Testis (tissue), 2 donors: ENCODE measurements at regions not wholly inside any gene's neighbourhood (a gene's known extent, or its start where the extent isn't known, plus 50 kb on each side); places are given as distances from the start of the nearest gene placed in this dataset.

Experiments used
- DNase-seq: peaks from one replicate; pipeline ENCODE4 v3.0.0-alpha.2; 2019
- H3K27ac ChIP-seq, 2 donors: fragments of 200-600 bp; sonication (generic); one replicate each; pipeline ENCODE4 v1.5.1; 2019
- H3K27me3 ChIP-seq: fragments of 200-600 bp; sonication (generic); one replicate; pipeline ENCODE4 v1.5.1; 2019
- H3K36me3 ChIP-seq: fragments of 200-600 bp; sonication (generic); one replicate; pipeline ENCODE4 v1.5.1; 2017; ENCODE audit warnings: low read depth; ENCODE audit errors: missing control alignments
- H3K4me1 ChIP-seq: fragments of 200-600 bp; sonication (generic); one replicate; pipeline ENCODE4 v1.5.1; 2019
- H3K4me3 ChIP-seq, 2 donors: fragments of 200-600 bp; sonication (generic); one replicate each; pipeline ENCODE4 v1.5.1; 2017 to 2019
- H3K9me3 ChIP-seq: fragments of 200-600 bp; sonication (generic); one replicate; pipeline ENCODE4 v1.5.1; 2017
- CTCF ChIP-seq, 3 experiments: fragments of 450-650 bp in 2 of 3; fragments of 200-600 bp in 1 of 3; sonication (generic) in 1 of 3; IDR thresholded peaks; one replicate each; pipeline ENCODE4 v1.5.1; 2016 to 2019; ENCODE audit warnings: antibody characterized with exemption in 3 of 3, mild to moderate bottlenecking in 2 of 3, moderate library complexity in 1 of 3
- POLR2A ChIP-seq: fragments of 450-650 bp; IDR thresholded peaks from one replicate; pipeline ENCODE4 v1.6.1; 2017; ENCODE audit warnings: antibody characterized with exemption, mild to moderate bottlenecking, moderate library complexity
- WGBS, 2 donors: methylation state at CpG; one replicate each; pipeline ENCODE4 v1.1.5; 2018; 5-methylcytosine and 5-hydroxymethylcytosine counted together
- intact Hi-C: fragments of 100-400 bp; cut with DNase I; formaldehyde crosslinking; loops from one replicate; pipeline ENCODE4 v1.15.1; 2023; ENCODE audit warnings: low total_unique reads

GRCh38 chr10:55310143-55310542 is 509.1 kb upstream of the PCDH15 start:
- no peaks in the 10 kb centered on the region for H3K9me3 ChIP-seq
- no peaks in the 10 kb centered on the region for H3K4me1 ChIP-seq
- H3K27me3 ChIP-seq, result no peaks in the 10 kb centered on the region
- 86 to 93% methylated on average over 1 of the region's 1 CpG for WGBS, 2 donors
- intact Hi-C loops, result no loop called here
- H3K27ac ChIP-seq, result no peak overlapping the region
- no peak overlapping the region for H3K4me3 ChIP-seq
- TF ChIP-seq POLR2A (no peak), CTCF (IDR thresholded peaks at IDR 0.05) (no peak)
- DNase-seq, result no peak
- no peaks in the 10 kb centered on the region for H3K36me3 ChIP-seq

GRCh38 chr10:55305285-55305684 is 504.3 kb upstream of the PCDH15 start:
- no peak overlapping the region for H3K27ac ChIP-seq

GRCh38 chr10:55287346-55287745 is 486.3 kb upstream of the PCDH15 start:
- Histone ChIP-seq H3K27me3 (no peaks in the 10 kb centered on the region), H3K4me1 (no peaks in the 10 kb centered on the region), H3K9me3 (no peaks in the 10 kb centered on the region), H3K36me3 (no peaks in the 10 kb centered on the region), H3K4me3 (no peak overlapping the region), H3K27ac (no peak overlapping the region)
- no peak for TF ChIP-seq CTCF (IDR thresholded peaks at IDR 0.05)
- no peak for TF ChIP-seq POLR2A
- intact Hi-C loops, result no loop called here
- no peak for DNase-seq
- 58% methylated on average over 2 of the region's 2 CpGs for WGBS, 2 donors

More at GRCh38 chr10:55305285-55305684, 504.3 kb upstream of the PCDH15 start:
- intact Hi-C loops, result no loop called here
- Histone ChIP-seq H3K4me3 (no peak overlapping the region), H3K27me3 (no peaks in the 10 kb centered on the region), H3K9me3 (no peaks in the 10 kb centered on the region), H3K4me1 (no peaks in the 10 kb centered on the region), H3K36me3 (no peaks in the 10 kb centered on the region)
- TF ChIP-seq POLR2A (no peak), CTCF (IDR thresholded peaks at IDR 0.05) (no peak)
- DNase-seq, result no peak

- intact Hi-C loops, result no loop called here
- Histone ChIP-seq H3K4me3 (no peak overlapping the region), H3K9me3 (no peaks in the 10 kb centered on the region), H3K4me1 (no peaks in the 10 kb centered on the region), H3K27ac (no peak overlapping the region), H3K27me3 (no peaks in the 10 kb centered on the region), H3K36me3 (no peaks in the 10 kb centered on the region)
- WGBS, 2 donors, result 85 to 89% methylated on average over 5 of the region's 5 CpGs
- no peak for TF ChIP-seq POLR2A
- no peak for TF ChIP-seq CTCF (IDR thresholded peaks at IDR 0.05)
- DNase-seq, result no peak
Observed at GRCh38 chr10:55283031-55283430, 482.0 kb upstream of the PCDH15 start.

- Histone ChIP-seq H3K27me3 (no peaks in the 10 kb centered on the region), H3K4me3 (no peak overlapping the region), H3K9me3 (no peaks in the 10 kb centered on the region), H3K27ac (no peak overlapping the region), H3K36me3 (no peaks in the 10 kb centered on the region), H3K4me1 (no peaks in the 10 kb centered on the region)
- intact Hi-C loops, result no loop called here
- WGBS, 2 donors, result 92 to 100% methylated on average over 1 of the region's 1 CpG
- TF ChIP-seq POLR2A (no peak), CTCF (IDR thresholded peaks at IDR 0.05) (no peak)
- no peak for DNase-seq
Observed at GRCh38 chr10:55280696-55281095, 479.7 kb upstream of the PCDH15 start.
